ENCODE measurements at regions not wholly inside any gene's neighbourhood (a gene's known extent, or its start where the extent isn't known, plus 50 kb on each side); places are given as distances from the start of the nearest gene placed in this dataset.

- Mint-ChIP-seq H3K27me3 (no peaks in the 10 kb centered on the region), H3K27ac (no peak overlapping the region), H3K9me3 (peaks cover 0 to 7% (median under 1%) of the 10 kb centered on the region in 8 donors), H3K4me3 (no peak overlapping the region), H3K36me3 (no peaks in the 10 kb centered on the region), H3K4me1 (no peaks in the 10 kb centered on the region)
- POLR2A ChIA-PET (ENCODE audit: partially characterized antibody): no interaction called here
- Histone ChIP-seq H3K4me1 (ENCODE audit: insufficient read depth, low read length) (no peaks in the 10 kb centered on the region), H3K36me3 (ENCODE audit: insufficient read depth, low read length) (no peaks in the 10 kb centered on the region), H3K4me3 (ENCODE audit: low read length in 2 of 2) (no peak overlapping the region), H3K9me3 (ENCODE audit: control insufficient read depth in 1 of 2, low read length in 2 of 2) (no peaks in the 10 kb centered on the region), H3K27me3 (ENCODE audit: insufficient read depth, low read length) (no peaks in the 10 kb centered on the region), H3K27ac (ENCODE audit: low read depth, low read length) (no peak overlapping the region)
- DNase-seq: no peak
- CTCF ChIA-PET (ENCODE audit: partially characterized antibody): no interaction called here
- intact Hi-C loops (cut with micrococcal nuclease): no loop called here
These were observed 701.6 kb downstream of the MTRR start for GRCh38 chr5:8570528-8570927.

DNA sequence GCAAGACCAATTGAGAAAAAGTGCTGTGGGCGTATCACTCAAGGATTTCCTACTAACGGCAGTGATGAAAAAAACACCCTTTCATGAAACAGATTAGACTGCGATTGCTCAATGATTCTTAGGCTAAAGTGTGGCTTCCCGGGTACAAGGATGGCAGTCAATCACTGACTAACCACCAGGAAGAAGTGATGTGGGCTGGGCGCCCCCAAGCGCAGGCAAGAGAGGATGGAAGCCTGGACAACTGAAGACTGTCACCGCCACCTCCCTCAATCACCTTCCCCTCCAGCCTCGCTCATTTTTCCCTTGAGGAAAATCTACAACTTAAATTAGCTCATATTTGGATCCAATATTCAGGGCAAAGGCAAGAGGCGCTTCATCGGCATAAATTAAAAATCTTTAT is 707.2 kb downstream of the MTRR start:
- H3K9me3 Mint-ChIP-seq: peaks cover 0 to 5% (median 3%) of the 10 kb centered on the region in 8 donors
- DNase-seq: no peak
- POLR2A ChIA-PET (ENCODE audit: partially characterized antibody): no interaction called here
- H3K36me3 ChIP-seq (ENCODE audit: insufficient read depth, low read length): no peaks in the 10 kb centered on the region
- no peaks in the 10 kb centered on the region for H3K9me3 ChIP-seq (ENCODE audit: control insufficient read depth in 1 of 2, low read length in 2 of 2)
- H3K36me3 Mint-ChIP-seq: no peaks in the 10 kb centered on the region
- no peak overlapping the region for H3K27ac Mint-ChIP-seq
- no peaks in the 10 kb centered on the region for H3K27me3 ChIP-seq (ENCODE audit: insufficient read depth, low read length)
- intact Hi-C loops (cut with micrococcal nuclease): no loop called here
- H3K4me1 ChIP-seq (ENCODE audit: insufficient read depth, low read length): no peaks in the 10 kb centered on the region
- H3K4me3 ChIP-seq (ENCODE audit: low read length in 2 of 2): no peak overlapping the region
- H3K27ac ChIP-seq (ENCODE audit: low read depth, low read length): no peak overlapping the region
- no peak overlapping the region for H3K4me3 Mint-ChIP-seq
- CTCF ChIA-PET (ENCODE audit: partially characterized antibody): no interaction called here
- H3K27me3 Mint-ChIP-seq: no peaks in the 10 kb centered on the region
- no peaks in the 10 kb centered on the region for H3K4me1 Mint-ChIP-seq

- DNase-seq: no peak
- H3K4me3 ChIP-seq (ENCODE audit: low read length in 2 of 2): no peak overlapping the region
- no peaks in the 10 kb centered on the region for H3K36me3 Mint-ChIP-seq
- peaks cover 0 to 6% (median 4%) of the 10 kb centered on the region in 8 donors for H3K9me3 Mint-ChIP-seq
- CTCF ChIA-PET (ENCODE audit: partially characterized antibody): no interaction called here
- H3K4me1 Mint-ChIP-seq: no peaks in the 10 kb centered on the region
- no peak overlapping the region for H3K27ac Mint-ChIP-seq
- no peaks in the 10 kb centered on the region for H3K27me3 Mint-ChIP-seq
- intact Hi-C loops (cut with micrococcal nuclease): no loop called here
- no peaks in the 10 kb centered on the region for H3K9me3 ChIP-seq (ENCODE audit: control insufficient read depth in 1 of 2, low read length in 2 of 2)
- no peak overlapping the region for H3K27ac ChIP-seq (ENCODE audit: low read depth, low read length)
- H3K4me3 Mint-ChIP-seq: no peak overlapping the region
- POLR2A ChIA-PET (ENCODE audit: partially characterized antibody): no interaction called here
- H3K4me1 ChIP-seq (ENCODE audit: insufficient read depth, low read length): no peaks in the 10 kb centered on the region
- no peaks in the 10 kb centered on the region for H3K27me3 ChIP-seq (ENCODE audit: insufficient read depth, low read length)
- H3K36me3 ChIP-seq (ENCODE audit: insufficient read depth, low read length): no peaks in the 10 kb centered on the region
These were observed 708.8 kb downstream of the MTRR start for GRCh38 chr5:8577792-8578191.

DNA sequence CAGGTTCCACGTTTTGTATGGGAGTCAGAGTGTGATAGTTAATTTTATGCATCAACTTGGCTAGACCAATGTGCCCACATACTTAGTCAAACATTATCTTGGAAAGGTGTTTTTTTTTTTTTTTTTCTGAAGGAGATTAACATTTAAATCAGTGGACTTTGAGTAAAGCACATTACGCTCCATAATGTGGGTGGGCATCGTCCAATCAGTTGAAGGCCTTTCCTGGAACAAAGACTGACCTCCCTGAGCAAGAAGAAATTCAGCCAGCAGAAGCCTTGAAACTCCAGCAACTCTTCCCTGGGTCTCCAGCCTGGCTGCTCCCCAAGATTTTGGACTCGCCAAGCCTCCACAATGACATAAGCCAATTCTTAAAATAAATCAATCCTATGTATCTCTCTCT is 711.4 kb downstream of the MTRR start:
- no peak for DNase-seq
- no peaks in the 10 kb centered on the region for H3K27me3 Mint-ChIP-seq
- no peaks in the 10 kb centered on the region for H3K36me3 Mint-ChIP-seq
- no peaks in the 10 kb centered on the region for H3K4me1 Mint-ChIP-seq
- CTCF ChIA-PET (ENCODE audit: partially characterized antibody): no interaction called here
- Histone ChIP-seq H3K4me1 (ENCODE audit: insufficient read depth, low read length) (no peaks in the 10 kb centered on the region), H3K27ac (ENCODE audit: low read depth, low read length) (no peak overlapping the region), H3K36me3 (ENCODE audit: insufficient read depth, low read length) (no peaks in the 10 kb centered on the region), H3K4me3 (ENCODE audit: low read length in 2 of 2) (no peak overlapping the region), H3K27me3 (ENCODE audit: insufficient read depth, low read length) (no peaks in the 10 kb centered on the region), H3K9me3 (ENCODE audit: control insufficient read depth in 1 of 2, low read length in 2 of 2) (no peaks in the 10 kb centered on the region)
- POLR2A ChIA-PET (ENCODE audit: partially characterized antibody): no interaction called here
- peaks cover 0 to 5% (median 3%) of the 10 kb centered on the region in 8 donors for H3K9me3 Mint-ChIP-seq
- intact Hi-C loops (cut with micrococcal nuclease): no loop called here
- no peak overlapping the region for H3K27ac Mint-ChIP-seq
- H3K4me3 Mint-ChIP-seq: no peak overlapping the region

DNA sequence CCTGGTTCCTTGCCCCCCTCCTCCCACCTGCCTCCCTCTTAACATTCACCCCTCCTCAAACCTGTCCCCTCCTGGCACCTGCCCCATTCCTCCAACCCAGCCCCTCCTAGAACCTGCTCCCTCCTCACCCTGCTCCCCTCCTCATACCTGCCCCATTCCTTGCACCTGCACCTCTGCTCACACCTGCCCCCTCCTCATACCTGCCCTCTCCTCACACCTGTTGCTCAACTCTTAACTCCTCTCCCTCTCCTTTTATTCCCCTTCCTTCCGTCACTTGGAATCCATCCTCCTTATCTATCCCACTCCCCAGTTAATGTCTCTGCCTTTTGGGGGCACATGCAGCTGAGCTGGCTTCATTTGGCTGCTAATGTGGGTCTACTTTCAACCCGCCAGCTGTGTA is 712.1 kb downstream of the MTRR start:
- Mint-ChIP-seq H3K27me3 (no peaks in the 10 kb centered on the region), H3K36me3 (no peaks in the 10 kb centered on the region), H3K27ac (no peak overlapping the region), H3K4me1 (no peaks in the 10 kb centered on the region), H3K4me3 (no peak overlapping the region), H3K9me3 (peaks cover 0 to 6% (median 3%) of the 10 kb centered on the region in 8 donors)
- Histone ChIP-seq H3K9me3 (ENCODE audit: control insufficient read depth in 1 of 2, low read length in 2 of 2) (no peaks in the 10 kb centered on the region), H3K27ac (ENCODE audit: low read depth, low read length) (no peak overlapping the region), H3K27me3 (ENCODE audit: insufficient read depth, low read length) (no peaks in the 10 kb centered on the region), H3K4me3 (ENCODE audit: low read length in 2 of 2) (no peak overlapping the region), H3K4me1 (ENCODE audit: insufficient read depth, low read length) (no peaks in the 10 kb centered on the region), H3K36me3 (ENCODE audit: insufficient read depth, low read length) (no peaks in the 10 kb centered on the region)
- ChIA-PET CTCF (ENCODE audit: partially characterized antibody) (no interaction called here), POLR2A (ENCODE audit: partially characterized antibody) (no interaction called here)
- intact Hi-C loops (cut with micrococcal nuclease): no loop called here
- no peak for DNase-seq

DNA sequence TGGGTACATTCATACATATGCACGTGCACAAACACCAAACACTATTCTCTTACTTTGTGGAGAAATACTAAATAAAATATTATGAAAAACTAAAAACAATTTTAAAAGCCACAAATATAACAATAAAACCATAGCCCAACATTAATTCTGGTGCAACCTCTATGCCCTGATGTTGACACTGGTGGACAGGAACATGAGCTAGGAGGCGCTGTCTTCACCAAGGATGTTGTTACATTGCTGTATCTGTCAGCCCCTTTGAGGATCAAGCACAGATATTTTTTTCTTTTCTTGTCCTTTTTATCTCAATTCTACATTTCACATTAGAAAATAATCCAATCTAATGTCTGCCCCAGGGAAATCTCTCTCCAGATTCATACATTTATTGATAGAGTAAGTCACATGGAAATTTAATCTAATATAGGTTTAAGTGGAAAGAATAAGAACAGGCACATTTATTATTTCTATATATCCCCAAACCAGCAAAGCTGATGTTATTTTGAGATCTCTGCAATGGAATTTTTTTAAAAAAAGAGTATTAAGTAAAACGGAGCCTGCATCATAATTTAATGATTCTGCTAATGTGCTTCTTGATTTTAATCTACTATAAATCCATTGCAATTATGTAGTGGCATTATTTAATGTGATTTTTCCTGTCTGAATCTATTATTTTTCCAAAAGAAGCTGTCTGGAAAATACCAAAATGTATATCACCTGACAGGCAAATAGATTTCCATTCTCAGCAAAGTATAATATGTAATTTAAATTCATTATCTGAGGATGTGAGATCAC is 716.5 kb downstream of the MTRR start:
- H3K36me3 Mint-ChIP-seq: no peaks in the 10 kb centered on the region
- H3K9me3 Mint-ChIP-seq: peaks cover 0 to 9% (median 3%) of the 10 kb centered on the region in 8 donors
- no peaks in the 10 kb centered on the region for H3K27me3 Mint-ChIP-seq
- Histone ChIP-seq H3K27ac (ENCODE audit: low read depth, low read length) (no peak overlapping the region), H3K36me3 (ENCODE audit: insufficient read depth, low read length) (no peaks in the 10 kb centered on the region), H3K9me3 (ENCODE audit: control insufficient read depth in 1 of 2, low read length in 2 of 2) (no peaks in the 10 kb centered on the region), H3K4me3 (ENCODE audit: low read length in 2 of 2) (no peak overlapping the region), H3K4me1 (ENCODE audit: insufficient read depth, low read length) (no peaks in the 10 kb centered on the region), H3K27me3 (ENCODE audit: insufficient read depth, low read length) (no peaks in the 10 kb centered on the region)
- H3K4me1 Mint-ChIP-seq: no peaks in the 10 kb centered on the region
- DNase-seq: no peak
- CTCF ChIA-PET (ENCODE audit: partially characterized antibody): no interaction called here
- H3K4me3 Mint-ChIP-seq: no peak overlapping the region
- intact Hi-C loops (cut with micrococcal nuclease): no loop called here
- POLR2A ChIA-PET (ENCODE audit: partially characterized antibody): no interaction called here
- H3K27ac Mint-ChIP-seq: no peak overlapping the region

GRCh38 chr5:8590959-8591358 is 722.0 kb downstream of the MTRR start:
- no peak for DNase-seq
- Mint-ChIP-seq H3K9me3 (peaks cover 0 to 7% (median 3%) of the 10 kb centered on the region in 8 donors), H3K27me3 (no peaks in the 10 kb centered on the region), H3K27ac (no peak overlapping the region), H3K4me1 (no peaks in the 10 kb centered on the region), H3K4me3 (no peak overlapping the region), H3K36me3 (no peaks in the 10 kb centered on the region)
- intact Hi-C loops (cut with micrococcal nuclease): no loop called here
- POLR2A ChIA-PET (ENCODE audit: partially characterized antibody): no interaction called here
- Histone ChIP-seq H3K9me3 (ENCODE audit: control insufficient read depth in 1 of 2, low read length in 2 of 2) (no peaks in the 10 kb centered on the region), H3K4me3 (ENCODE audit: low read length in 2 of 2) (no peak overlapping the region), H3K4me1 (ENCODE audit: insufficient read depth, low read length) (no peaks in the 10 kb centered on the region), H3K27ac (ENCODE audit: low read depth, low read length) (no peak overlapping the region), H3K36me3 (ENCODE audit: insufficient read depth, low read length) (no peaks in the 10 kb centered on the region), H3K27me3 (ENCODE audit: insufficient read depth, low read length) (no peaks in the 10 kb centered on the region)
- CTCF ChIA-PET (ENCODE audit: partially characterized antibody): no interaction called here

DNA sequence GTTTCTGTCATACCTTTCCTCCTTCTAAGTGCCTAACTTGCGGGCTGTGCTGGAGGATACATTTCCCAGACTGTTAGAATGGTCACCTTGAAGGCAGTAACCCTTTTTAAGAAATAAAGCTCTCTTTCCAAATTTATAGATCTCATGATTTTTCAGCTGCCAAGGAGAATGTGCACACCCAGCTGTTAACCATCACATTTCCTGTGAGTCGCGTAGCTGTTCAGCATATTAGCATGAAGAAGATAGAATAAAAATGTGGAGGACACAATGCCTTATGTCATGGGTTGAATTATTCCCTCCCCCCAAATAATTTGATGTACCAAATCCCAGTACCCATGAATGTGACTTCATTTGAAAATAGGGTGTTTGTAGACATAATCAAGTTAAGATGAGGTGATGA is 729.4 kb downstream of the MTRR start:
- no peaks in the 10 kb centered on the region for H3K9me3 ChIP-seq (ENCODE audit: control insufficient read depth in 1 of 2, low read length in 2 of 2)
- DNase-seq: no peak
- Mint-ChIP-seq H3K9me3 (peaks cover 0 to 4% (median under 1%) of the 10 kb centered on the region in 8 donors), H3K4me3 (no peak overlapping the region), H3K36me3 (no peaks in the 10 kb centered on the region), H3K4me1 (no peaks in the 10 kb centered on the region), H3K27me3 (no peaks in the 10 kb centered on the region), H3K27ac (no peak overlapping the region)
- ChIA-PET POLR2A (ENCODE audit: partially characterized antibody) (no interaction called here), CTCF (ENCODE audit: partially characterized antibody) (no interaction called here)
- no peak overlapping the region for H3K27ac ChIP-seq (ENCODE audit: low read depth, low read length)
- intact Hi-C loops (cut with micrococcal nuclease): no loop called here
- no peak overlapping the region for H3K4me3 ChIP-seq (ENCODE audit: low read length in 2 of 2)
- H3K4me1 ChIP-seq (ENCODE audit: insufficient read depth, low read length): no peaks in the 10 kb centered on the region
- H3K27me3 ChIP-seq (ENCODE audit: insufficient read depth, low read length): no peaks in the 10 kb centered on the region
- H3K36me3 ChIP-seq (ENCODE audit: insufficient read depth, low read length): no peaks in the 10 kb centered on the region

Measured in CD4-positive, alpha-beta memory T cell (primary cell).